B cell (primary cell): ENCODE measurements at regions not wholly inside any gene's neighbourhood (a gene's known extent, or its start where the extent isn't known, plus 50 kb on each side); places are given as distances from the start of the nearest gene placed in this dataset.

ENCODE experiments used
- ATAC-seq: fragments of 200-7000 bp; cut with Tn5 transposase; one replicate; pipeline ENCODE4 v1.10.0; 2021; ENCODE audit warnings: low read depth, mild to moderate bottlenecking, moderate number of reproducible peaks, moderate library complexity
- CTCF ChIA-PET: fragments of 350-600 bp; sonication (Branson Sonifier 250); formaldehyde crosslinking; loops from one replicate; lab custom pipeline; 2021; ENCODE audit warnings: antibody characterized with exemption, inconsistent platforms; lab: Charles Lee
- POLR2A ChIA-PET: fragments of 350-600 bp; sonication (Branson Sonifier 250); formaldehyde crosslinking; loops from one replicate; lab custom pipeline; 2021; ENCODE audit warnings: antibody characterized with exemption; lab: Charles Lee
- DNase-seq: peaks from one replicate; pipeline ENCODE4 v3.0.0; 2013
- H2AFZ ChIP-seq: 2 replicates; pipeline ENCODE4 v1.6.1; 2012; ENCODE audit warnings: mild to moderate bottlenecking, low read depth, low read length; ENCODE audit not compliant: insufficient read depth, poor library complexity, severe bottlenecking
- H3K27ac ChIP-seq, 2 donors: 1 replicate in 1 of 2; 2 replicates in 1 of 2; pipeline ENCODE4 v1.5.1; 2012 to 2013; ENCODE audit warnings: low read length in 2 of 2, mild to moderate bottlenecking in 2 of 2, moderate library complexity in 1 of 2
- H3K27me3 ChIP-seq, 4 experiments: fragments of 200-600 bp in 1 of 4; sonication (generic) in 1 of 4; replicated peaks in 1 of 4; 1 replicate in 2 of 4; 2 replicates in 2 of 4; pipeline versions ENCODE4 v1.6.1 to v1.7.0; 2013 to 2016; ENCODE audit warnings: low read length in 3 of 4, mild to moderate bottlenecking in 2 of 4, mixed read lengths in 1 of 4, moderate library complexity in 1 of 4; ENCODE audit not compliant: insufficient read depth in 4 of 4, control insufficient read depth in 3 of 4; ENCODE audit errors: control extremely low read depth in 1 of 4
- H3K36me3 ChIP-seq, 2 experiments: replicated peaks in 1 of 2; 1 replicate in 1 of 2; 2 replicates in 1 of 2; pipeline versions ENCODE4 v1.6.1 to v1.7.1; 2013; ENCODE audit warnings: low read length in 1 of 2; ENCODE audit not compliant: insufficient read depth in 2 of 2, control insufficient read depth in 1 of 2; ENCODE audit errors: control extremely low read depth in 1 of 2, extremely low read depth in 1 of 2
- H3K4me1 ChIP-seq, 2 donors: fragments of 200-600 bp in 1 of 2; sonication (generic) in 1 of 2; 1 replicate in 1 of 2; 2 replicates in 1 of 2; pipeline versions ENCODE4 v1.5.1 to v1.6.1; 2013 to 2017; ENCODE audit warnings: low read length in 2 of 2; ENCODE audit not compliant: control insufficient read depth in 2 of 2, insufficient read depth in 2 of 2
- H3K4me2 ChIP-seq: replicated peaks from 2 replicates; pipeline ENCODE3; 2012; ENCODE audit warnings: mild to moderate bottlenecking, low read depth, low read length; ENCODE audit not compliant: poor library complexity, severe bottlenecking
- H3K4me3 ChIP-seq, 5 experiments: fragments of 200-600 bp in 1 of 5; sonication (generic) in 1 of 5; 1 replicate in 3 of 5; 2 replicates in 2 of 5; pipeline versions ENCODE4 v1.5.1 to v1.7.0; 2011 to 2016; ENCODE audit warnings: low read length in 4 of 5, mild to moderate bottlenecking in 4 of 5, low read depth in 2 of 5, control low read depth in 1 of 5, moderate library complexity in 1 of 5; ENCODE audit not compliant: insufficient read depth in 1 of 5; ENCODE audit errors: control extremely low read depth in 1 of 5, extremely low read depth in 1 of 5
- H3K79me2 ChIP-seq: fragments of 200-600 bp; sonication (generic); one replicate; pipeline ENCODE4 v1.6.0; 2016; ENCODE audit warnings: low read length; ENCODE audit not compliant: control insufficient read depth, insufficient read depth
- H3K9ac ChIP-seq: fragments of 200-600 bp; sonication (generic); 2 replicates; pipeline ENCODE4 v1.6.1; 2017; ENCODE audit warnings: mild to moderate bottlenecking, low read length, moderate library complexity
- H3K9me3 ChIP-seq, 3 donors: one replicate each; pipeline versions ENCODE4 v1.6.1 to v1.7.1; 2013; ENCODE audit warnings: low read length in 2 of 3; ENCODE audit not compliant: control insufficient read depth in 2 of 3, insufficient read depth in 1 of 3; ENCODE audit errors: control extremely low read depth in 1 of 3
- H4K20me1 ChIP-seq: 2 replicates; pipeline ENCODE4 v1.6.0; 2012; ENCODE audit warnings: mild to moderate bottlenecking, low read length; ENCODE audit not compliant: insufficient read depth, control insufficient read depth, poor library complexity, severe bottlenecking
- H3K27ac Mint-ChIP-seq: one replicate; pipeline ENCODE4 v1.8.0; 2021; ENCODE audit warnings: mixed read lengths
- H3K27me3 Mint-ChIP-seq: one replicate; pipeline ENCODE4 v1.8.0; 2021; ENCODE audit warnings: mixed read lengths
- H3K4me1 Mint-ChIP-seq: one replicate; pipeline ENCODE4 v1.8.0; 2021; ENCODE audit warnings: mixed read lengths
- H3K4me3 Mint-ChIP-seq: one replicate; pipeline ENCODE4 v1.8.0; 2021; ENCODE audit warnings: mixed read lengths
- H3K9me3 Mint-ChIP-seq: one replicate; pipeline ENCODE4 v1.8.0; 2022; ENCODE audit warnings: mixed read lengths; ENCODE audit not compliant: insufficient read depth
- EZH2 ChIP-seq: IDR thresholded peaks from 2 replicates; pipeline ENCODE4 v1.6.1; 2012; ENCODE audit warnings: borderline replicate concordance, low read depth, mild to moderate bottlenecking, moderate library complexity, low read length; ENCODE audit not compliant: insufficient read depth, poor library complexity, severe bottlenecking
- WGBS: methylation state at CpG from one replicate; pipeline ENCODE4 v1.1.5; 2013; ENCODE audit warnings: missing lambda C conversion rate; ENCODE audit not compliant: insufficient coverage; 5-methylcytosine and 5-hydroxymethylcytosine counted together
- intact Hi-C: fragments of 100-400 bp; cut with micrococcal nuclease; formaldehyde crosslinking; loops from one replicate; pipeline ENCODE4 v1.10.0; 2022
- TF ChIP-seq, protein P1 (sequence below): fragments of 200-600 bp; IDR thresholded peaks from one replicate; pipeline ENCODE4 v1.8.0; 2022; ENCODE audit warnings: antibody characterized with exemption, mild to moderate bottlenecking

DNA sequence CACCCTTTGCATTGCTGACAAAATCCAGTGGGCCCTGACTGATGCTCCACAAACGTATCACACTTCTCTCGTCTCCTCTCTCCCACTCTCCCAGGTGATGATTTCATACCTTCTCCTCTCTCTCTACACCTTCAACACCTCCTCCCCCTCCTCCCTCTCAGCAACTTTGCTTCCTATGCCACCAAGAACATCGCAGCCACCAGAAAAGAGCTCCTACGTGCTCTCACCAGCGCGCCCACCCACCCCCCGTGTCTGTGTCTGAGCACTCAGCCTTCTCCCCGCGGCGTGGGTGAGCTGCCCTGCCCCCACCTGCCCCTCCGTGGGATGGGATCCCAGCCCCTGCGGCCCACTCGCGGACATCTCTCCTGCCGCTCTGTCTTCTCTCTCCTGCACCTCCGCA, 55.1 kb upstream of the COX20 start:
- no peaks in the 10 kb centered on the region for H3K27me3 ChIP-seq
- no peaks in the 10 kb centered on the region for H3K36me3 ChIP-seq
- H3K9ac ChIP-seq: no peak overlapping the region
- H3K27ac ChIP-seq: no peak overlapping the region
- WGBS: 94% methylated on average over 15 of the region's 16 CpGs
- H3K4me2 ChIP-seq: no peak overlapping the region
- POLR2A ChIA-PET: no interaction called here
- TF ChIP-seq, protein P1, sequence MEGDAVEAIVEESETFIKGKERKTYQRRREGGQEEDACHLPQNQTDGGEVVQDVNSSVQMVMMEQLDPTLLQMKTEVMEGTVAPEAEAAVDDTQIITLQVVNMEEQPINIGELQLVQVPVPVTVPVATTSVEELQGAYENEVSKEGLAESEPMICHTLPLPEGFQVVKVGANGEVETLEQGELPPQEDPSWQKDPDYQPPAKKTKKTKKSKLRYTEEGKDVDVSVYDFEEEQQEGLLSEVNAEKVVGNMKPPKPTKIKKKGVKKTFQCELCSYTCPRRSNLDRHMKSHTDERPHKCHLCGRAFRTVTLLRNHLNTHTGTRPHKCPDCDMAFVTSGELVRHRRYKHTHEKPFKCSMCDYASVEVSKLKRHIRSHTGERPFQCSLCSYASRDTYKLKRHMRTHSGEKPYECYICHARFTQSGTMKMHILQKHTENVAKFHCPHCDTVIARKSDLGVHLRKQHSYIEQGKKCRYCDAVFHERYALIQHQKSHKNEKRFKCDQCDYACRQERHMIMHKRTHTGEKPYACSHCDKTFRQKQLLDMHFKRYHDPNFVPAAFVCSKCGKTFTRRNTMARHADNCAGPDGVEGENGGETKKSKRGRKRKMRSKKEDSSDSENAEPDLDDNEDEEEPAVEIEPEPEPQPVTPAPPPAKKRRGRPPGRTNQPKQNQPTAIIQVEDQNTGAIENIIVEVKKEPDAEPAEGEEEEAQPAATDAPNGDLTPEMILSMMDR: no peak
- TF ChIP-seq EZH2: no peak
- Mint-ChIP-seq H3K4me3 (no peak overlapping the region), H3K27ac (no peak overlapping the region), H3K9me3 (no peaks in the 10 kb centered on the region), H3K27me3 (no peaks in the 10 kb centered on the region), H3K4me1 (peaks cover 2% of the 10 kb centered on the region)
- no peaks in the 10 kb centered on the region for H3K79me2 ChIP-seq
- H2AFZ ChIP-seq: no peak overlapping the region
- intact Hi-C loops: no loop called here
- no peak overlapping the region for H3K4me3 ChIP-seq
- no peaks in the 10 kb centered on the region for H3K4me1 ChIP-seq
- no peak for DNase-seq
- no peaks in the 10 kb centered on the region for H3K9me3 ChIP-seq
- no peak for ATAC-seq
- CTCF ChIA-PET: no interaction called here
- H4K20me1 ChIP-seq: no peaks in the 10 kb centered on the region

DNA sequence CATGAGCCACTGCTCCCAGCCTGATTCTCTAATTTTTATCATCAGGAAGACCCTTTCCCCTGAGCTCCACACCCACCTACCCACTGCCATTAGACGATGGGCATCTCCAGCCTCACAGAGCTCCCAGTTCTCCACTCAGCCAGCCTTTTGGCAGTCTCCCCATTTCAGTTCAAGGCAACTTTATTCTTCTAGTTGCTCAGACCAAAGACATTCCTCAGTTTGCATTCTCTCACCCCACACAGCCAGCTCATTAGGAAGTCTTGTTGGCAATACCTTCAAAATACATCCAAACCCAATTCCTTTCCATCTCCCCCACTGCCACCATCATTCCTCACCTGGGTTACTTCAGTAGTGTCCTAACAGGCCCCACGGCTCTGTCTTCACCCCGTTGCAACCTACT, 53.4 kb upstream of the COX20 start:
- Mint-ChIP-seq H3K27ac (no peak overlapping the region), H3K4me1 (peaks cover 2% of the 10 kb centered on the region), H3K4me3 (no peak overlapping the region), H3K9me3 (no peaks in the 10 kb centered on the region), H3K27me3 (no peaks in the 10 kb centered on the region)
- H3K4me1 ChIP-seq: no peaks in the 10 kb centered on the region
- H4K20me1 ChIP-seq: no peaks in the 10 kb centered on the region
- 84% methylated on average over 3 of the region's 3 CpGs for WGBS
- H3K9me3 ChIP-seq: no peaks in the 10 kb centered on the region
- H3K79me2 ChIP-seq: no peaks in the 10 kb centered on the region
- no peaks in the 10 kb centered on the region for H3K27me3 ChIP-seq
- DNase-seq (no peak), ATAC-seq (no peak)
- no peaks in the 10 kb centered on the region for H3K36me3 ChIP-seq
- H3K27ac ChIP-seq: no peak overlapping the region
- no peak for TF ChIP-seq EZH2
- TF ChIP-seq, protein P1: no peak
- ChIA-PET POLR2A (no interaction called here), CTCF (interaction anchor here (1.1 kb wide), 1 partner anchor 178 kb away, joined by 5 read pairs; no protein-coding TSS in a partner anchor)
- intact Hi-C loops: no loop called here
- H3K4me2 ChIP-seq: no peak overlapping the region
- no peak overlapping the region for H3K9ac ChIP-seq
- no peak overlapping the region for H3K4me3 ChIP-seq
- no peak overlapping the region for H2AFZ ChIP-seq
